SU-DHL-6 (cell line): ENCODE measurements at regions not wholly inside any gene's neighbourhood (a gene's known extent, or its start where the extent isn't known, plus 50 kb on each side); places are given as distances from the start of the nearest gene placed in this dataset.

Experiments
- EZH2phosphoT487 ChIP-seq: fragments of 200-600 bp; sonication (generic), shearing (Covaris generic); conservative IDR thresholded peaks from 2 replicates; pipeline ENCODE4 v1.6.1; 2018; ENCODE audit warnings: mild to moderate bottlenecking, antibody characterized with exemption, low read length, moderate library complexity, mixed read lengths
- TF ChIP-seq, protein P1 (sequence below): fragments of 200-600 bp; sonication (generic); IDR thresholded peaks from one replicate; pipeline ENCODE4 v1.5.1; 2017; ENCODE audit warnings: antibody characterized with exemption, mild to moderate bottlenecking, low read length, moderate library complexity; ENCODE audit not compliant: insufficient read depth, poor library complexity, severe bottlenecking

DNA sequence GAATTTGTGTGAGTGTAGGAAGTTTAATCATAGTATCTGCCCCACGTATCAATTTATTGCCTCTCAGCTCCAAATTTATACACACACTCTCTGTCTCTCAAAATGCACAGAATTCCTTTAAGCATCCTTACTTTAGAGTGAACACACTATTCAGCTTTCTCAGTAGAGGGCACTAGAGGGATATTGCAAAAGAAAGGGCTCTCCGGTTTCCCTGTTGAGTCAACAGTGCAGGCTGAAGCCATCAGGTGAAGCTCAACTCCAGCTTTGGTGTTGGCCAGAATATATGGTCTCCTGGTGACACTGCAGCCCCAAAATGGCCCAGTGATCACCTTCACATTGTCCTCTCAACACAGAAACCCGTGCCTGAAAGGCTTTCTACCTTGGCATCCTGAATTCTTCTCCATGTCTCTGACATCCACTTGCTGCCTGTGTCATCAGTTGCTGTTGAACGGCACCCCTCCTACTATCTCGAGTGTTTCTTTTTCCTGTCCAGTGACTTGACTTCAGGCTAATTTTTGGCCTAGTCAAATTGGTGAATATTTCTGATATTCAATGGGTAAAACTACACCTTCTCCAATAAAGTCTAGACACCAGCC lies 670.5 kb downstream of the GABRG1 start:
- TF ChIP-seq, protein P1, sequence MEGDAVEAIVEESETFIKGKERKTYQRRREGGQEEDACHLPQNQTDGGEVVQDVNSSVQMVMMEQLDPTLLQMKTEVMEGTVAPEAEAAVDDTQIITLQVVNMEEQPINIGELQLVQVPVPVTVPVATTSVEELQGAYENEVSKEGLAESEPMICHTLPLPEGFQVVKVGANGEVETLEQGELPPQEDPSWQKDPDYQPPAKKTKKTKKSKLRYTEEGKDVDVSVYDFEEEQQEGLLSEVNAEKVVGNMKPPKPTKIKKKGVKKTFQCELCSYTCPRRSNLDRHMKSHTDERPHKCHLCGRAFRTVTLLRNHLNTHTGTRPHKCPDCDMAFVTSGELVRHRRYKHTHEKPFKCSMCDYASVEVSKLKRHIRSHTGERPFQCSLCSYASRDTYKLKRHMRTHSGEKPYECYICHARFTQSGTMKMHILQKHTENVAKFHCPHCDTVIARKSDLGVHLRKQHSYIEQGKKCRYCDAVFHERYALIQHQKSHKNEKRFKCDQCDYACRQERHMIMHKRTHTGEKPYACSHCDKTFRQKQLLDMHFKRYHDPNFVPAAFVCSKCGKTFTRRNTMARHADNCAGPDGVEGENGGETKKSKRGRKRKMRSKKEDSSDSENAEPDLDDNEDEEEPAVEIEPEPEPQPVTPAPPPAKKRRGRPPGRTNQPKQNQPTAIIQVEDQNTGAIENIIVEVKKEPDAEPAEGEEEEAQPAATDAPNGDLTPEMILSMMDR: peak; percentile 20
- no peak for TF ChIP-seq EZH2phosphoT487
